Mammary epithelial cell (primary cell): ENCODE measurements at regions not wholly inside any gene's neighbourhood (a gene's known extent, or its start where the extent isn't known, plus 50 kb on each side); places are given as distances from the start of the nearest gene placed in this dataset.

Experiments
- CTCF ChIP-seq, 2 donors: IDR thresholded peaks in 1 of 2; conservative IDR thresholded peaks in 1 of 2; 2 replicates each; pipeline ENCODE4 v1.5.1; 2011 to 2012; ENCODE audit warnings: inconsistent platforms in 2 of 2, low read length in 2 of 2, mild to moderate bottlenecking in 2 of 2, control low read depth in 1 of 2, low read depth in 1 of 2; ENCODE audit not compliant: insufficient read depth in 1 of 2; ENCODE audit errors: extremely low read depth in 1 of 2
- EZH2 ChIP-seq: IDR thresholded peaks from 2 replicates; pipeline ENCODE4 v1.6.1; 2012; ENCODE audit warnings: low read length, inconsistent platforms, borderline replicate concordance

- no peak for TF ChIP-seq CTCF (conservative IDR thresholded peaks at IDR 0.05 in 1 of 2, IDR thresholded peaks at IDR 0.05 in 1 of 2; ENCODE audit: extremely low read depth in 1 of 2, insufficient read depth in 1 of 2, low read depth in 1 of 2, low read length in 2 of 2)
- TF ChIP-seq EZH2, result no peak
These were observed 51.1 kb upstream of the ETV1 start for GRCh38 chr7:14040528-14040927.
